ENCODE measurements at regions not wholly inside any gene's neighbourhood (a gene's known extent, or its start where the extent isn't known, plus 50 kb on each side); places are given as distances from the start of the nearest gene placed in this dataset.

GRCh38 chr4:177802661-177803060 lies 360.4 kb upstream of the AGA start:
- DNase-seq (ENCODE audit: low read depth): no peak

- no peak for DNase-seq (ENCODE audit: low read depth)
Observed at GRCh38 chr4:177803151-177803550, 360.9 kb upstream of the AGA start.

GRCh38 chr4:177809791-177810190 lies 367.6 kb upstream of the AGA start:
- no peak for DNase-seq (ENCODE audit: low read depth)

- no peak for DNase-seq (ENCODE audit: low read depth)
Observed at GRCh38 chr4:177810220-177810619, 368.0 kb upstream of the AGA start.

GRCh38 chr4:177818392-177818791 lies 376.2 kb upstream of the AGA start:
- peak; percentile 60 for DNase-seq (ENCODE audit: low read depth)

- DNase-seq (ENCODE audit: low read depth): no peak
Observed at GRCh38 chr4:177826973-177827372, 384.7 kb upstream of the AGA start.

- DNase-seq (ENCODE audit: low read depth): no peak
Observed at GRCh38 chr4:177841258-177841657, 399.0 kb upstream of the AGA start.

- DNase-seq (ENCODE audit: low read depth): peak; percentile 3
Observed at GRCh38 chr4:177853229-177853628, 411.0 kb upstream of the AGA start.

- DNase-seq (ENCODE audit: low read depth): no peak
Observed at GRCh38 chr4:177855507-177856197, 413.4 kb upstream of the AGA start.

- no peak for DNase-seq (ENCODE audit: low read depth)
Observed at GRCh38 chr4:177860171-177860570, 417.9 kb upstream of the AGA start.

- no peak for DNase-seq (ENCODE audit: low read depth)
Observed at GRCh38 chr4:177861551-177862094, 419.4 kb upstream of the AGA start.

- no peak for DNase-seq (ENCODE audit: low read depth)
Observed at GRCh38 chr4:177862541-177863176, 420.4 kb upstream of the AGA start.

GRCh38 chr4:177879851-177880250 lies 437.6 kb upstream of the AGA start:
- peak; percentile 46 for DNase-seq (ENCODE audit: low read depth)

GRCh38 chr4:177895136-177895535 lies 452.9 kb upstream of the AGA start:
- DNase-seq (ENCODE audit: low read depth): no peak

GRCh38 chr4:177901786-177902185 lies 459.5 kb upstream of the AGA start:
- DNase-seq (ENCODE audit: low read depth): no peak

- no peak for DNase-seq (ENCODE audit: low read depth)
Observed at GRCh38 chr4:177902386-177902785, 460.1 kb upstream of the AGA start.

- DNase-seq (ENCODE audit: low read depth): peak; percentile 6
Observed at GRCh38 chr4:177907736-177908424, 465.6 kb upstream of the AGA start.

- DNase-seq (ENCODE audit: low read depth): no peak
Observed at GRCh38 chr4:177921715-177922114, 479.5 kb upstream of the AGA start.

- no peak for DNase-seq (ENCODE audit: low read depth)
Observed at GRCh38 chr4:177923888-177924287, 481.7 kb upstream of the AGA start.

- DNase-seq (ENCODE audit: low read depth): no peak
Observed at GRCh38 chr4:177937041-177937440, 494.8 kb upstream of the AGA start.

GRCh38 chr4:177938226-177938625 lies 496.0 kb upstream of the AGA start:
- DNase-seq (ENCODE audit: low read depth): no peak

- DNase-seq (ENCODE audit: low read depth): no peak
Observed at GRCh38 chr4:177945268-177945667, 503.0 kb upstream of the AGA start.

GRCh38 chr4:177947607-177948006 lies 505.4 kb upstream of the AGA start:
- DNase-seq (ENCODE audit: low read depth): no peak

All from RPMI7951 (cell line).